SK-N-SH treated with all-trans-retinoic acid at 6 μM for 48 hours (cell line): ENCODE measurements at regions not wholly inside any gene's neighbourhood (a gene's known extent, or its start where the extent isn't known, plus 50 kb on each side); places are given as distances from the start of the nearest gene placed in this dataset.

Experiments used
- SNAI2 ChIP-seq: fragments of 250-450 bp; sonication (Bioruptor Pico); IDR thresholded peaks from 2 replicates; pipeline ENCODE4 v1.5.0; 2020; ENCODE audit warnings: mild to moderate bottlenecking, moderate library complexity
- TCF4 ChIP-seq: fragments of 250-450 bp; sonication (Bioruptor Pico); IDR thresholded peaks from 2 replicates; pipeline ENCODE4 v1.8.0; 2021; ENCODE audit warnings: mild to moderate bottlenecking, moderate library complexity, borderline replicate concordance
- ZC3H10 ChIP-seq: fragments of 250-450 bp; sonication (Bioruptor Pico); IDR thresholded peaks from 2 replicates; pipeline ENCODE4 v1.5.1; 2021; ENCODE audit warnings: mild to moderate bottlenecking, moderate library complexity

DNA sequence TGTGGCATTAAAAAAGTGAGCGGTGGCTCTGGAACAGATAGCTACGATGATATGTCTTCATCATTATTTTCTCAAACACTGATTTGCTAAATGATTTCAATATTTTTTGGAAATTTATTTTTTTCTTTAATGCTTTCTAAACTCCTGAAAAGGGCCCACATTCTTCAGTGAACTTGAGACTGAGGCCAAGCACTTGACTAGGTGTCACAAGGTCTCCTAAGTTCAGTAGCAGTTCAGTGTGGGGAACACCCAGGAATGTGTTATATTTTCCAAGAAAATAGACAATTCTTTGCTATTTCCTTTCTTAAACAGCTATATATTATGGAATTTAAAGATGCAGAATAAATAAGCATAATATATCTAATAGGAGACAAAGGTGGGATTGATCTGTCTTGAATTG lies 850.9 kb downstream of the USP25 start:
- TF ChIP-seq TCF4 (CRISPR knock-in tag) (no peak), SNAI2 (no peak), ZC3H10 (CRISPR knock-in tag) (no peak)
